ENCODE measurements at regions not wholly inside any gene's neighbourhood (a gene's known extent, or its start where the extent isn't known, plus 50 kb on each side); places are given as distances from the start of the nearest gene placed in this dataset.

- H3K36me3 ChIP-seq (ENCODE audit: insufficient read depth, low read length) = no peaks in the 10 kb centered on the region
- peaks cover 42% of the 10 kb centered on the region for H3K4me1 ChIP-seq (ENCODE audit: insufficient read depth, low read length)
- H2AFZ ChIP-seq (ENCODE audit: low read depth, low read length) = no peak overlapping the region
- H3K4me3 ChIP-seq (ENCODE audit: low read length) = no peak overlapping the region
- no peaks in the 10 kb centered on the region for H3K27me3 ChIP-seq (ENCODE audit: insufficient read depth, low read length)
- H3K9me3 ChIP-seq (ENCODE audit: low read length) = no peaks in the 10 kb centered on the region
Measured at GRCh38 chr5:93911609-93912008, 170.2 kb upstream of the POU5F2 start.

GRCh38 chr5:93909356-93909755 lies 168.0 kb upstream of the POU5F2 start:
- H3K9me3 ChIP-seq (ENCODE audit: low read length) = no peaks in the 10 kb centered on the region
- no peak overlapping the region for H2AFZ ChIP-seq (ENCODE audit: low read depth, low read length)
- H3K4me3 ChIP-seq (ENCODE audit: low read length) = no peak overlapping the region
- H3K27me3 ChIP-seq (ENCODE audit: insufficient read depth, low read length) = no peaks in the 10 kb centered on the region
- H3K36me3 ChIP-seq (ENCODE audit: insufficient read depth, low read length) = no peaks in the 10 kb centered on the region
- H3K4me1 ChIP-seq (ENCODE audit: insufficient read depth, low read length) = peaks cover 42% of the 10 kb centered on the region

- Histone ChIP-seq H3K27me3 (ENCODE audit: insufficient read depth, low read length) (no peaks in the 10 kb centered on the region), H3K36me3 (ENCODE audit: insufficient read depth, low read length) (no peaks in the 10 kb centered on the region), H3K9me3 (ENCODE audit: low read length) (no peaks in the 10 kb centered on the region), H3K4me3 (ENCODE audit: low read length) (no peak overlapping the region), H3K4me1 (ENCODE audit: insufficient read depth, low read length) (peaks cover 4% of the 10 kb centered on the region), H2AFZ (ENCODE audit: low read depth, low read length) (no peak overlapping the region)
Measured at GRCh38 chr5:93904917-93905316, 163.5 kb upstream of the POU5F2 start.

GRCh38 chr5:93902288-93902687 lies 160.9 kb upstream of the POU5F2 start:
- Histone ChIP-seq H3K9me3 (ENCODE audit: low read length) (no peaks in the 10 kb centered on the region), H3K27me3 (ENCODE audit: insufficient read depth, low read length) (no peaks in the 10 kb centered on the region), H3K36me3 (ENCODE audit: insufficient read depth, low read length) (no peaks in the 10 kb centered on the region), H3K4me3 (ENCODE audit: low read length) (no peak overlapping the region), H2AFZ (ENCODE audit: low read depth, low read length) (no peak overlapping the region), H3K4me1 (ENCODE audit: insufficient read depth, low read length) (no peaks in the 10 kb centered on the region)

GRCh38 chr5:93899026-93899600 lies 157.7 kb upstream of the POU5F2 start:
- Histone ChIP-seq H3K36me3 (ENCODE audit: insufficient read depth, low read length) (no peaks in the 10 kb centered on the region), H2AFZ (ENCODE audit: low read depth, low read length) (no peak overlapping the region)

GRCh38 chr5:93894601-93895354 lies 153.4 kb upstream of the POU5F2 start:
- Histone ChIP-seq H3K4me3 (ENCODE audit: low read length) (peak overlapping the region; percentile 29), H2AFZ (ENCODE audit: low read depth, low read length) (no peak overlapping the region)

More at GRCh38 chr5:93899026-93899600, 157.7 kb upstream of the POU5F2 start:
- H3K4me1 ChIP-seq (ENCODE audit: insufficient read depth, low read length) = peaks cover 24% of the 10 kb centered on the region
- H3K27me3 ChIP-seq (ENCODE audit: insufficient read depth, low read length) = no peaks in the 10 kb centered on the region
- H3K4me3 ChIP-seq (ENCODE audit: low read length) = no peak overlapping the region
- H3K9me3 ChIP-seq (ENCODE audit: low read length) = no peaks in the 10 kb centered on the region

GRCh38 chr5:93893075-93893474 lies 151.7 kb upstream of the POU5F2 start:
- H3K27me3 ChIP-seq (ENCODE audit: insufficient read depth, low read length) = no peaks in the 10 kb centered on the region
- no peaks in the 10 kb centered on the region for H3K9me3 ChIP-seq (ENCODE audit: low read length)
- H3K36me3 ChIP-seq (ENCODE audit: insufficient read depth, low read length) = no peaks in the 10 kb centered on the region
- H3K4me1 ChIP-seq (ENCODE audit: insufficient read depth, low read length) = peaks cover 82% of the 10 kb centered on the region
- no peak overlapping the region for H2AFZ ChIP-seq (ENCODE audit: low read depth, low read length)
- H3K4me3 ChIP-seq (ENCODE audit: low read length) = peak overlapping the region; percentile 18

More at GRCh38 chr5:93894601-93895354, 153.4 kb upstream of the POU5F2 start:
- Histone ChIP-seq H3K4me1 (ENCODE audit: insufficient read depth, low read length) (peaks cover 66% of the 10 kb centered on the region), H3K27me3 (ENCODE audit: insufficient read depth, low read length) (no peaks in the 10 kb centered on the region), H3K36me3 (ENCODE audit: insufficient read depth, low read length) (no peaks in the 10 kb centered on the region), H3K9me3 (ENCODE audit: low read length) (no peaks in the 10 kb centered on the region)

GRCh38 chr5:93892481-93892880 lies 151.1 kb upstream of the POU5F2 start:
- no peak overlapping the region for H2AFZ ChIP-seq (ENCODE audit: low read depth, low read length)
- H3K9me3 ChIP-seq (ENCODE audit: low read length) = no peaks in the 10 kb centered on the region
- peak overlapping the region; percentile 18 for H3K4me3 ChIP-seq (ENCODE audit: low read length)
- peaks cover 88% of the 10 kb centered on the region for H3K4me1 ChIP-seq (ENCODE audit: insufficient read depth, low read length)
- H3K36me3 ChIP-seq (ENCODE audit: insufficient read depth, low read length) = no peaks in the 10 kb centered on the region
- no peaks in the 10 kb centered on the region for H3K27me3 ChIP-seq (ENCODE audit: insufficient read depth, low read length)

GRCh38 chr5:93891491-93892480 lies 150.4 kb upstream of the POU5F2 start:
- H3K36me3 ChIP-seq (ENCODE audit: insufficient read depth, low read length) = no peaks in the 10 kb centered on the region
- no peaks in the 10 kb centered on the region for H3K27me3 ChIP-seq (ENCODE audit: insufficient read depth, low read length)
- H3K9me3 ChIP-seq (ENCODE audit: low read length) = no peaks in the 10 kb centered on the region
- peaks cover 95% of the 10 kb centered on the region for H3K4me1 ChIP-seq (ENCODE audit: insufficient read depth, low read length)
- no peak overlapping the region for H3K4me3 ChIP-seq (ENCODE audit: low read length)
- no peak overlapping the region for H2AFZ ChIP-seq (ENCODE audit: low read depth, low read length)

- Histone ChIP-seq H3K36me3 (ENCODE audit: insufficient read depth, low read length) (no peaks in the 10 kb centered on the region), H3K4me1 (ENCODE audit: insufficient read depth, low read length) (peaks cover 98% of the 10 kb centered on the region), H2AFZ (ENCODE audit: low read depth, low read length) (no peak overlapping the region), H3K27me3 (ENCODE audit: insufficient read depth, low read length) (no peaks in the 10 kb centered on the region), H3K4me3 (ENCODE audit: low read length) (peak overlapping the region; percentile 10), H3K9me3 (ENCODE audit: low read length) (no peaks in the 10 kb centered on the region)
Measured at GRCh38 chr5:93890657-93891056, 149.3 kb upstream of the POU5F2 start.

GRCh38 chr5:93887678-93888077 lies 146.3 kb upstream of the POU5F2 start:
- Histone ChIP-seq H3K9me3 (ENCODE audit: low read length) (no peaks in the 10 kb centered on the region), H3K36me3 (ENCODE audit: insufficient read depth, low read length) (no peaks in the 10 kb centered on the region), H2AFZ (ENCODE audit: low read depth, low read length) (no peak overlapping the region), H3K4me1 (ENCODE audit: insufficient read depth, low read length) (peaks cover 98% of the 10 kb centered on the region), H3K27me3 (ENCODE audit: insufficient read depth, low read length) (no peaks in the 10 kb centered on the region), H3K4me3 (ENCODE audit: low read length) (no peak overlapping the region)

GRCh38 chr5:93886917-93887361 lies 145.5 kb upstream of the POU5F2 start:
- Histone ChIP-seq H3K4me1 (ENCODE audit: insufficient read depth, low read length) (peaks cover 98% of the 10 kb centered on the region), H3K36me3 (ENCODE audit: insufficient read depth, low read length) (no peaks in the 10 kb centered on the region), H2AFZ (ENCODE audit: low read depth, low read length) (no peak overlapping the region), H3K4me3 (ENCODE audit: low read length) (no peak overlapping the region), H3K9me3 (ENCODE audit: low read length) (no peaks in the 10 kb centered on the region), H3K27me3 (ENCODE audit: insufficient read depth, low read length) (no peaks in the 10 kb centered on the region)
